ENCODE measurements at regions not wholly inside any gene's neighbourhood (a gene's known extent, or its start where the extent isn't known, plus 50 kb on each side); places are given as distances from the start of the nearest gene placed in this dataset.

GRCh38 chr5:160492565-160492964 is 70.9 kb downstream of the PTTG1 start:
- Histone ChIP-seq H3K23ac (ENCODE audit: low read depth, low read length, poor library complexity) (no peak overlapping the region), H2AK5ac (ENCODE audit: low read depth, low read length) (no peak overlapping the region), H3K27me3 (ENCODE audit: control insufficient read depth in 3 of 3, insufficient read depth in 3 of 3, low read depth in 1 of 3, low read length in 3 of 3) (peaks cover 0 to 4% (median 0%) of the 10 kb centered on the region in 3 experiments), H3K9ac (ENCODE audit: low read depth, low read length, poor library complexity) (no peak overlapping the region), H2BK120ac (ENCODE audit: low read depth, low read length) (no peak overlapping the region), H3K27ac (replicated peaks; ENCODE audit: low read length) (no peak overlapping the region), H4K91ac (ENCODE audit: low read depth, low read length, poor library complexity) (no peak overlapping the region), H2BK5ac (ENCODE audit: low read length) (no peak overlapping the region), H4K8ac (ENCODE audit: low read depth, low read length) (no peak overlapping the region), H2AFZ (ENCODE audit: low read length) (no peak overlapping the region), H3K4me1 (ENCODE audit: control insufficient read depth in 2 of 2, insufficient read depth in 1 of 2, low read depth in 1 of 2, low read length in 2 of 2) (no peaks in the 10 kb centered on the region), H3K36me3 (replicated peaks in 1 of 2; ENCODE audit: control insufficient read depth in 2 of 2, insufficient read depth in 2 of 2, low read length in 2 of 2) (no peaks in the 10 kb centered on the region), H3K4me3 (ENCODE audit: low read length in 2 of 2) (no peak overlapping the region), H3K14ac (ENCODE audit: low read length) (no peak overlapping the region), H2BK12ac (ENCODE audit: low read length) (no peak overlapping the region), H3K4ac (ENCODE audit: low read length) (no peak overlapping the region), H2BK15ac (ENCODE audit: low read length) (no peak overlapping the region), H3K79me1 (ENCODE audit: low read depth, low read length) (no peaks in the 10 kb centered on the region), H3K18ac (ENCODE audit: low read length) (no peak overlapping the region), H3K4me2 (ENCODE audit: insufficient read depth, low read length, poor library complexity, severe bottlenecking) (no peak overlapping the region), H3K9me3 (replicated peaks in 1 of 2; ENCODE audit: control insufficient read depth in 2 of 2, insufficient read depth in 1 of 2, low read depth in 1 of 2, low read length in 2 of 2) (no peaks in the 10 kb centered on the region)
- no CpG with 5 or more reads among the region's 1 CpG for WGBS, 2 donors (ENCODE audit: extremely low coverage in 2 of 2, insufficient read length in 2 of 2, insufficient replicate concordance in 1 of 2)
- DNase-seq (ENCODE audit: low spot score) = no peak

GRCh38 chr5:160493806-160494338 is 72.2 kb downstream of the PTTG1 start:
- no peak overlapping the region for H2AK5ac ChIP-seq (ENCODE audit: low read depth, low read length)
- H3K4me2 ChIP-seq (ENCODE audit: insufficient read depth, low read length, poor library complexity, severe bottlenecking) = no peak overlapping the region
- H3K36me3 ChIP-seq (replicated peaks in 1 of 2; ENCODE audit: control insufficient read depth in 2 of 2, insufficient read depth in 2 of 2, low read length in 2 of 2) = no peaks in the 10 kb centered on the region
- no peaks in the 10 kb centered on the region for H3K79me1 ChIP-seq (ENCODE audit: low read depth, low read length)
- H3K14ac ChIP-seq (ENCODE audit: low read length) = no peak overlapping the region
- H3K4ac ChIP-seq (ENCODE audit: low read length) = no peak overlapping the region
- no CpG with 5 or more reads among the region's 2 CpGs for WGBS, 2 donors (ENCODE audit: extremely low coverage in 2 of 2, insufficient read length in 2 of 2, insufficient replicate concordance in 1 of 2)
- H3K23ac ChIP-seq (ENCODE audit: low read depth, low read length, poor library complexity) = no peak overlapping the region
- H2BK5ac ChIP-seq (ENCODE audit: low read length) = no peak overlapping the region
- H4K8ac ChIP-seq (ENCODE audit: low read depth, low read length) = no peak overlapping the region
- no peaks in the 10 kb centered on the region for H3K9me3 ChIP-seq (replicated peaks in 1 of 2; ENCODE audit: control insufficient read depth in 2 of 2, insufficient read depth in 1 of 2, low read depth in 1 of 2, low read length in 2 of 2)
- no peak overlapping the region for H3K18ac ChIP-seq (ENCODE audit: low read length)
- H2BK15ac ChIP-seq (ENCODE audit: low read length) = no peak overlapping the region
- no peak overlapping the region for H2BK12ac ChIP-seq (ENCODE audit: low read length)
- H4K91ac ChIP-seq (ENCODE audit: low read depth, low read length, poor library complexity) = no peak overlapping the region
- no peak overlapping the region for H3K9ac ChIP-seq (ENCODE audit: low read depth, low read length, poor library complexity)
- H2BK120ac ChIP-seq (ENCODE audit: low read depth, low read length) = no peak overlapping the region
- H3K27me3 ChIP-seq (ENCODE audit: control insufficient read depth in 3 of 3, insufficient read depth in 3 of 3, low read depth in 1 of 3, low read length in 3 of 3) = no peaks in the 10 kb centered on the region
- no peaks in the 10 kb centered on the region for H3K4me1 ChIP-seq (ENCODE audit: control insufficient read depth in 2 of 2, insufficient read depth in 1 of 2, low read depth in 1 of 2, low read length in 2 of 2)
- no peak overlapping the region for H2AFZ ChIP-seq (ENCODE audit: low read length)
- no peak for DNase-seq (ENCODE audit: low spot score)
- no peak overlapping the region for H3K4me3 ChIP-seq (ENCODE audit: low read length in 2 of 2)
- H3K27ac ChIP-seq (replicated peaks; ENCODE audit: low read length) = no peak overlapping the region

- Histone ChIP-seq H3K18ac (ENCODE audit: low read length) (no peak overlapping the region), H3K4me1 (ENCODE audit: control insufficient read depth in 2 of 2, insufficient read depth in 1 of 2, low read depth in 1 of 2, low read length in 2 of 2) (no peaks in the 10 kb centered on the region), H4K91ac (ENCODE audit: low read depth, low read length, poor library complexity) (no peak overlapping the region), H2AK5ac (ENCODE audit: low read depth, low read length) (no peak overlapping the region), H3K4me2 (ENCODE audit: insufficient read depth, low read length, poor library complexity, severe bottlenecking) (no peak overlapping the region), H3K79me1 (ENCODE audit: low read depth, low read length) (no peaks in the 10 kb centered on the region), H2BK5ac (ENCODE audit: low read length) (no peak overlapping the region), H3K27me3 (ENCODE audit: control insufficient read depth in 3 of 3, insufficient read depth in 3 of 3, low read depth in 1 of 3, low read length in 3 of 3) (no peaks in the 10 kb centered on the region), H3K9ac (ENCODE audit: low read depth, low read length, poor library complexity) (no peak overlapping the region), H2BK15ac (ENCODE audit: low read length) (no peak overlapping the region), H3K4ac (ENCODE audit: low read length) (no peak overlapping the region), H2AFZ (ENCODE audit: low read length) (no peak overlapping the region), H2BK12ac (ENCODE audit: low read length) (no peak overlapping the region), H3K36me3 (replicated peaks in 1 of 2; ENCODE audit: control insufficient read depth in 2 of 2, insufficient read depth in 2 of 2, low read length in 2 of 2) (no peaks in the 10 kb centered on the region), H3K9me3 (replicated peaks in 1 of 2; ENCODE audit: control insufficient read depth in 2 of 2, insufficient read depth in 1 of 2, low read depth in 1 of 2, low read length in 2 of 2) (no peaks in the 10 kb centered on the region), H3K4me3 (ENCODE audit: low read length in 2 of 2) (no peak overlapping the region), H4K8ac (ENCODE audit: low read depth, low read length) (no peak overlapping the region), H3K27ac (replicated peaks; ENCODE audit: low read length) (no peak overlapping the region), H3K14ac (ENCODE audit: low read length) (no peak overlapping the region), H3K23ac (ENCODE audit: low read depth, low read length, poor library complexity) (no peak overlapping the region), H2BK120ac (ENCODE audit: low read depth, low read length) (no peak overlapping the region)
- DNase-seq (ENCODE audit: low spot score) = no peak
- WGBS, 2 donors (ENCODE audit: extremely low coverage in 2 of 2, insufficient read length in 2 of 2, insufficient replicate concordance in 1 of 2) = no CpG with 5 or more reads among the region's 4 CpGs
Observed at GRCh38 chr5:160494451-160494850, 72.8 kb downstream of the PTTG1 start.

GRCh38 chr5:160496334-160496733 is 74.7 kb downstream of the PTTG1 start:
- H3K27me3 ChIP-seq (ENCODE audit: control insufficient read depth in 3 of 3, insufficient read depth in 3 of 3, low read depth in 1 of 3, low read length in 3 of 3) = no peaks in the 10 kb centered on the region
- no peaks in the 10 kb centered on the region for H3K79me1 ChIP-seq (ENCODE audit: low read depth, low read length)
- H3K4me3 ChIP-seq (ENCODE audit: low read length in 2 of 2) = no peak overlapping the region
- no peak overlapping the region for H2BK15ac ChIP-seq (ENCODE audit: low read length)
- no peaks in the 10 kb centered on the region for H3K36me3 ChIP-seq (replicated peaks in 1 of 2; ENCODE audit: control insufficient read depth in 2 of 2, insufficient read depth in 2 of 2, low read length in 2 of 2)
- no peak overlapping the region for H2BK12ac ChIP-seq (ENCODE audit: low read length)
- no peak overlapping the region for H3K27ac ChIP-seq (replicated peaks; ENCODE audit: low read length)
- no peak overlapping the region for H3K14ac ChIP-seq (ENCODE audit: low read length)
- H4K8ac ChIP-seq (ENCODE audit: low read depth, low read length) = no peak overlapping the region
- no peak overlapping the region for H3K23ac ChIP-seq (ENCODE audit: low read depth, low read length, poor library complexity)
- H3K9ac ChIP-seq (ENCODE audit: low read depth, low read length, poor library complexity) = no peak overlapping the region
- no peak overlapping the region for H3K4ac ChIP-seq (ENCODE audit: low read length)
- DNase-seq (ENCODE audit: low spot score) = no peak
- peaks cover 0 to 1% of the 10 kb centered on the region in 2 donors for H3K4me1 ChIP-seq (ENCODE audit: control insufficient read depth in 2 of 2, insufficient read depth in 1 of 2, low read depth in 1 of 2, low read length in 2 of 2)
- H3K4me2 ChIP-seq (ENCODE audit: insufficient read depth, low read length, poor library complexity, severe bottlenecking) = no peak overlapping the region
- H3K18ac ChIP-seq (ENCODE audit: low read length) = no peak overlapping the region
- no peak overlapping the region for H2BK120ac ChIP-seq (ENCODE audit: low read depth, low read length)
- H3K9me3 ChIP-seq (replicated peaks in 1 of 2; ENCODE audit: control insufficient read depth in 2 of 2, insufficient read depth in 1 of 2, low read depth in 1 of 2, low read length in 2 of 2) = no peaks in the 10 kb centered on the region
- H2BK5ac ChIP-seq (ENCODE audit: low read length) = no peak overlapping the region
- no peak overlapping the region for H2AFZ ChIP-seq (ENCODE audit: low read length)
- WGBS, 2 donors (ENCODE audit: extremely low coverage in 2 of 2, insufficient read length in 2 of 2, insufficient replicate concordance in 1 of 2) = no CpG with 5 or more reads among the region's 6 CpGs
- no peak overlapping the region for H2AK5ac ChIP-seq (ENCODE audit: low read depth, low read length)
- H4K91ac ChIP-seq (ENCODE audit: low read depth, low read length, poor library complexity) = no peak overlapping the region

Data from neuronal stem cell (in vitro differentiated cells).